Subcutaneous abdominal adipose tissue (tissue), 5 donors: ENCODE measurements at regions not wholly inside any gene's neighbourhood (a gene's known extent, or its start where the extent isn't known, plus 50 kb on each side); places are given as distances from the start of the nearest gene placed in this dataset.

Source experiments
- H3K27ac ChIP-seq: one replicate; pipeline ENCODE4 v1.7.0; 2013; ENCODE audit warnings: low read depth, mild to moderate bottlenecking, inconsistent platforms, low read length, moderate library complexity
- H3K27me3 ChIP-seq, 5 donors: one replicate each; pipeline ENCODE4 v1.7.0; 2013; ENCODE audit warnings: low read length in 5 of 5, inconsistent platforms in 1 of 5; ENCODE audit not compliant: control insufficient read depth in 5 of 5, insufficient read depth in 4 of 5
- H3K36me3 ChIP-seq, 5 donors: one replicate each; pipeline ENCODE4 v1.7.0; 2013; ENCODE audit warnings: low read length in 5 of 5; ENCODE audit not compliant: control insufficient read depth in 5 of 5, insufficient read depth in 5 of 5
- H3K4me1 ChIP-seq, 5 donors: one replicate each; pipeline ENCODE4 v1.7.0; 2013; ENCODE audit warnings: low read length in 5 of 5, mild to moderate bottlenecking in 3 of 5, moderate library complexity in 1 of 5; ENCODE audit not compliant: control insufficient read depth in 5 of 5, insufficient read depth in 5 of 5
- H3K4me3 ChIP-seq, 5 donors: one replicate each; pipeline ENCODE4 v1.7.0; 2013; ENCODE audit warnings: low read length in 5 of 5, low read depth in 1 of 5
- H3K9ac ChIP-seq, 5 donors: one replicate each; pipeline ENCODE4 v1.7.0; 2013; ENCODE audit warnings: low read length in 5 of 5, mild to moderate bottlenecking in 4 of 5, moderate library complexity in 3 of 5
- H3K9me3 ChIP-seq, 5 donors: one replicate each; pipeline ENCODE4 v1.7.0; 2013; ENCODE audit warnings: low read length in 5 of 5; ENCODE audit not compliant: control insufficient read depth in 5 of 5
- donor health status: healthy.
- donor health status: healthy.
- donor health status: healthy.
- donor health status: healthy.
- donor health status: healthy.

DNA sequence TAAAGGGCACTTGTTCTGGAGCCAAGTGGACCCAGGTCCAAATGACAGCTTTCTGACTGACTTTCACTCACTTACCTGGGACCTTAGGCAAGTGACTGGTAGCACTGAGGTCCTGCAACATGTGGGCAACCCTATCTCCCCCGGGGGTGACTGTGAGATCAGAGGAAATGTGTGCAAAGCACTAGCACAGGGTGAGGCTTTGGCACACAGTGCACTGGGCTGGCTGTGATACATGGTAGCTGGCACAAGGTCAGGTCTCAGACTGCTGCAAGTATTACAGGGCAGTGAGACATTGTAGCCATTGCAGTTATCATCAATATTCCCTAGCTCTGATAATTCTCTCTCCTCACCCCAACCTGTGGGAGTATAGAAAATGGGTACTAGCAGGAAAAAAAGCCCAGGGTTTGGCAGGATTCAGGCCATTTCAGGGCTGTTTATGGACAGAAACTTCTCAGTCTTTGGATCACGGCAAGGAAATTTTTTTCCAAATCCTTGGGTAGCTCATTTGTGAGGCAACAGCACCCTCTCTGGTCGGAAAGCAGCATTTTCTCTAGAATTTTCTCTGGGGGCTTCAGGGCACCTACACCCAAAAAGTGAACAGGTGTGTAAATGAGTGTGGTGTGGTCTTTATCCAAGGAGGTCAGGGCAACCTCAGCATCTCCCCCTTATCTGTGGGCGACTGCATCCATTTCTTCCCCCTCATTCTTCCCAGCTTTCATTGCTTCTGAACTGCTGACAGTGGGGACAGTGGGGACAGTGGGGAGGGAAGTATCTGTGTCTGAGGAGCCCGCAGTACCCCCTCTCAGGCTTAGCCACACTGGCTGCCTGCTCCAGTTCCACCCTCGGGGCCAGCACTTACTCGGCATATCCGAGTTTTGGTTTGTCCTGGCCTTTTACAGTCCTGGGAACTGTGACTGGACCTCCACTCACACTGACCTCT is 148.7 kb upstream of the PHACTR3 start:
- peaks cover 0 to 8% (median 6%) of the 10 kb centered on the region in 5 donors for H3K4me1 ChIP-seq
- peaks cover 0 to 10% (median 7%) of the 10 kb centered on the region in 5 donors for H3K9me3 ChIP-seq
- no peak overlapping the region for H3K9ac ChIP-seq
- H3K27ac ChIP-seq, result no peak overlapping the region
- H3K27me3 ChIP-seq, result peaks cover 3 to 28% (median 8%) of the 10 kb centered on the region in 5 donors
- no peaks in the 10 kb centered on the region for H3K36me3 ChIP-seq
- H3K4me3 ChIP-seq, result no peak overlapping the region

DNA sequence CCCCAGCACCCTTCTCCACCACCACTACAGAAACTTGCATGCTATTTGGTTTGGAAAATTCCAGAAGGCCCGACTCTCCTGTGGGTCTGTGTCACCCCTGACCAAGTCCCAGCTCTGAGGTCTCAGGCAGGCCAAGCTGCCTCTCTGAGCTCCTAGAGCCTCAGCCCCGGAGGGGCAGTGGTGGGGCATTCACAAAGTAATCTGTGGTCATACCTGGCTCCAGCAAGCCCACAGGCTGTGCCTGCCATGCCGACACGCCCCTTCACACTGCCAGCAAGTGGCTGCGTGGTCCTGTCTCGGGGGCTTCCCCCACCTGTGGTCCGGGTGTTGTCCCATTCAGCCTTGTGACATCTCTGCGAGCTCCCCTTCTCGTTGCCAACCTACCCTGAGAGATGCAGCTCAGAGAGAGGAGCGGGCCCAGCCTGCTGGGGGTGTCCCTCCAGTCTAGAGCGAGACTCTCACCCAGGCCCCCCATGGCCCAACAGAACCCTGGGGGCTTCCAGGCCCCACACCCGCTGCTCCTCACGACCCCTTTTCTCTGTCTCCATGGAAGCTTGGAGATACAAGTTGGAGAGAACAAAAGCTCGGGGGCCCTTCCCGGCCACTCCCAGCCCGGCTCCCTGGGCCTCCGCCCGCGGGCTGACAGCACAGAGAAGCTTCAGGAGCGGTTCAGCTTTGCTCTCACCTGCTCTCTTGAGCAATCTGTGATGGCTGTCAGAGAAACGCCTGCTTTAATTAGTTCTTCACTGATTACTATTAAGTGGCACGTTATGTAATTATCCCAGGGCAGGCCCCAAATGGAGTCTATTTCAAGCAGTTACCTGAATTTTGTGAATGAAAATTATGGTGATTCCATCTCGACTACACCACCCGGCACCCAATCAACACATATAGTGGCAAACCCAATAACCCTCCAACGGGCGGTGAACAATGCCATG is 147.7 kb upstream of the PHACTR3 start:
- Histone ChIP-seq H3K27me3 (peaks cover 8 to 35% (median 8%) of the 10 kb centered on the region in 5 donors), H3K4me1 (peaks cover 0 to 8% (median 6%) of the 10 kb centered on the region in 5 donors), H3K4me3 (no peak overlapping the region), H3K36me3 (no peaks in the 10 kb centered on the region), H3K9me3 (peaks cover 0 to 10% (median 7%) of the 10 kb centered on the region in 5 donors), H3K9ac (no peak overlapping the region), H3K27ac (no peak overlapping the region)

DNA sequence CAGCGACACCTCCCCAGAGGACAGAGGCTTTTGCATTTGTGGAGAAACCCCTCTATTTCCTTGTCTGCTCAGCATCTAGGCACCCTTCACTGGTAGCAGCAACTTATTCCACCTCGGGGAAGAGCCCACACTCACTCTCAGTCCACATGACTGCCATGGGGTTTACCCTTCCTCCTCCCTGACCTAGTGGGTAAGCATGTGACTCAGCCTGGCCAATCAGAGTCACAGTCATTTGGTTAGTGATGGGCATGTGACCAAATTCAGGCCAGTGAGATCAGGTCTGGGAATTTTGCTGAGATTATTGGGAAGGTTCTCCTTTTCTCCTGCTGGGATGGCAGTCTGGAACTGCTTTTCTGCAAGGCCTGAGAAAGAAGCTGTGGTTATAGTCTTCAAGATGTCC is 145.7 kb upstream of the PHACTR3 start:
- Histone ChIP-seq H3K9me3 (peaks cover 0 to 10% (median 7%) of the 10 kb centered on the region in 5 donors), H3K9ac (no peak overlapping the region), H3K27ac (no peak overlapping the region), H3K4me3 (no peak overlapping the region), H3K4me1 (peaks cover 0 to 8% (median 6%) of the 10 kb centered on the region in 5 donors), H3K27me3 (peaks cover 5 to 18% (median 10%) of the 10 kb centered on the region in 5 donors), H3K36me3 (no peaks in the 10 kb centered on the region)

DNA sequence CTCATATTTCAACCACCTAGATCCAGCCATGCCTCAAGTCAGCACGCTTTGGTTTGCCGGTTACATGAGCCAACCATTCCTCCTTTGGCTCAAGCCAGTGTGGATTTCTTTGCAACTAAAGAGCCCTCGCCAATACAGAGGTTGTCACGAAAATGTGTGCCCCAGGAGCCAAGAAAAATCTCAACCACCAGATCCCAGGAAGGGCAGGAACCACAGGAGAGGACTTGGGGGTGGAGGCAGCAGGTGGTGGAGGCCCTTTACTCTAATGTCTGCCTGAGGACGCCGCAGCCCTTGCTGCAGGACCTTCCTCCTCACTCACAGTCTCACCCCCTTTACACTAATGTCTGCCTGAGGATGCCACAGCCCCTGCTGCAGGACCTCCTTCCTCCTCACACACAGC is 144.8 kb upstream of the PHACTR3 start:
- H3K27ac ChIP-seq, result no peak overlapping the region
- H3K9ac ChIP-seq, result no peak overlapping the region
- no peak overlapping the region for H3K4me3 ChIP-seq
- H3K4me1 ChIP-seq, result peaks cover 0 to 8% (median 6%) of the 10 kb centered on the region in 5 donors
- peaks cover 0 to 10% (median 7%) of the 10 kb centered on the region in 5 donors for H3K9me3 ChIP-seq
- peaks cover 4 to 17% (median 10%) of the 10 kb centered on the region in 5 donors for H3K27me3 ChIP-seq
- no peaks in the 10 kb centered on the region for H3K36me3 ChIP-seq

DNA sequence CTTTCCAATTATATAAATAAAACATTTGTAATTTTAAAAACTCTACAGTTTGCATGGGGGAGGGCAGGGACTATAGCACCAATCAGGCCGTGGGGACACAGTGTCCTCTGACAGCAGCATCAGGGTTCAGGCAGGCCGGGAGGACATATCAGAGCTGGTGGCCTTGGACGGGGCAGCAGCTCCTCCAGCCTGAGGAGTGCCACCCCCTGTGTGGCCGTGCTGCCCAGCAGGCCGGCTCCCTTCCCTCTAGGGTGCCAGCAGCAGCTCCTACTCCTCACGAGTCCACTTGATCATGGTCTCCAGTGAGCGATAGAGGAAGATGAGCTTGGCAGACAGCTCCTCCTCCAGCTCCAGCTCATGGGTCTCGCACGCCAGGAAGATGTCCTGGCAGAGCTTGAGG is 144.0 kb upstream of the PHACTR3 start:
- H3K36me3 ChIP-seq, result no peaks in the 10 kb centered on the region
- H3K27me3 ChIP-seq, result peaks cover 4 to 17% (median 10%) of the 10 kb centered on the region in 5 donors
- no peak overlapping the region for H3K4me3 ChIP-seq
- H3K4me1 ChIP-seq, result peaks cover 0 to 5% (median 4%) of the 10 kb centered on the region in 5 donors
- no peak overlapping the region for H3K27ac ChIP-seq
- no peak overlapping the region for H3K9ac ChIP-seq
- peaks cover 0 to 10% (median 7%) of the 10 kb centered on the region in 5 donors for H3K9me3 ChIP-seq

DNA sequence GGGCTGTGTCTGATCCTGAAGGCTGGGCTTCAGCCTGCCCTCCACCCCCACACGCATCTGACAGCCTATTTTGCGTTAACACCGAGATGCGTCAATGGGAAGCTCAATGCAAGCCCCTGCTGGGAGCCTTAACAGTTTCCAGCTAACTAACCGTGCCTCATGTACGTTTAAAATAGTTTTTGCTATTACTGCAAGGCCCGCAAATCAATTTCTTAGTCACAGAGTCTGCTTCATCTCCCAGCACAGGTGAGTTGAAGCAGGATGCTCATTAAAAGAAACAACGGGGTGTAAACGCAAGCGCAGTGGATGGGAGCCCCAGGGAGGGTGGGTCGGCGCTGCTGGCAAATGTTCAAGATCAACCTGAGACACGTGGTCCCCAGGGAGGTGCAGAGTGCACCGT is 142.8 kb upstream of the PHACTR3 start:
- no peak overlapping the region for H3K4me3 ChIP-seq
- H3K9ac ChIP-seq, result no peak overlapping the region
- H3K27me3 ChIP-seq, result peaks cover 1 to 15% (median 10%) of the 10 kb centered on the region in 5 donors
- no peaks in the 10 kb centered on the region for H3K4me1 ChIP-seq
- no peaks in the 10 kb centered on the region for H3K36me3 ChIP-seq
- peaks cover 0 to 10% (median 7%) of the 10 kb centered on the region in 5 donors for H3K9me3 ChIP-seq
- H3K27ac ChIP-seq, result no peak overlapping the region

DNA sequence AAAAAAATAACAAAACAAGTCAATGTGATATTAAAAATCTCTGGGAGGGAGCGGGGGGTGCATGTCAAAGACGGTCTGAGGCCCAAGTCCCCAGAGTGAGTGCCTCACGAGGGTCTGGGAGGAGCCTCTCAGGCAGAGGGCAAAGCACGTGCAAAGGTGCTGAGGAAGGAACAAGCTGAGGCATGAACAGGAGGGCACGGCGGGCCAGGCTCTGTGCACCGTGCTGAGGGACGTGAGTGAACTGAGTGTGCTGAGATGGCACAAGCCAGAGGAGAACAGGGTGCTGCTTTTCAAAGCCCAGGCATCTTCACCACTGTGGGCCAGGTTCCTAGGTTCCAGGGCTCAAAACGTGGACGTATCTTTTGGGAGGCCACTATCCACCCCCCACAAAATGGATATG is 142.1 kb upstream of the PHACTR3 start:
- Histone ChIP-seq H3K27ac (no peak overlapping the region), H3K9ac (no peak overlapping the region), H3K4me1 (no peaks in the 10 kb centered on the region), H3K36me3 (no peaks in the 10 kb centered on the region), H3K27me3 (peaks cover 0 to 14% (median 8%) of the 10 kb centered on the region in 5 donors), H3K9me3 (peaks cover 0 to 10% (median 7%) of the 10 kb centered on the region in 5 donors), H3K4me3 (no peak overlapping the region)

DNA sequence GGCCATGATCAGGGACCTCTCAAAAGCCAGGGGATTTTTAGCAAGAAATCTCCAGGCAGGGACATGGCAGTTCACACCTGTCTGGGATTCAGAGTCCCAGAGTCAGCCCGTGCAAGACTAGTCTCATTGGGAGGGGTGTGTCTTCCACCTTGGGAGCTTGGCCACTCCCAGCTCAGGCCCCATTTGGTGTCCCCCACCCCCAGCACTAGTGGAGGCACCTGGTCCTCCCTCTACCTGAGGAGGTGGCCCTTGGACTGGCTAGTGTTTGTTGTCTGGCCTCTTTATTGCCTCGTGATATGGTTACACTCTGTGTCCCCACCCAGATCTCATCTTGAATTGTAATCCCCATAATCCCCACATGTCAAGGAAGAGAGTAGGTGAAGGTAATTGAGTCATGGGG is 140.8 kb upstream of the PHACTR3 start:
- no peak overlapping the region for H3K27ac ChIP-seq
- peaks cover 0 to 10% (median 6%) of the 10 kb centered on the region in 5 donors for H3K27me3 ChIP-seq
- no peaks in the 10 kb centered on the region for H3K4me1 ChIP-seq
- no peaks in the 10 kb centered on the region for H3K36me3 ChIP-seq
- H3K9me3 ChIP-seq, result peaks cover 0 to 10% (median 6%) of the 10 kb centered on the region in 5 donors
- H3K4me3 ChIP-seq, result no peak overlapping the region
- no peak overlapping the region for H3K9ac ChIP-seq

DNA sequence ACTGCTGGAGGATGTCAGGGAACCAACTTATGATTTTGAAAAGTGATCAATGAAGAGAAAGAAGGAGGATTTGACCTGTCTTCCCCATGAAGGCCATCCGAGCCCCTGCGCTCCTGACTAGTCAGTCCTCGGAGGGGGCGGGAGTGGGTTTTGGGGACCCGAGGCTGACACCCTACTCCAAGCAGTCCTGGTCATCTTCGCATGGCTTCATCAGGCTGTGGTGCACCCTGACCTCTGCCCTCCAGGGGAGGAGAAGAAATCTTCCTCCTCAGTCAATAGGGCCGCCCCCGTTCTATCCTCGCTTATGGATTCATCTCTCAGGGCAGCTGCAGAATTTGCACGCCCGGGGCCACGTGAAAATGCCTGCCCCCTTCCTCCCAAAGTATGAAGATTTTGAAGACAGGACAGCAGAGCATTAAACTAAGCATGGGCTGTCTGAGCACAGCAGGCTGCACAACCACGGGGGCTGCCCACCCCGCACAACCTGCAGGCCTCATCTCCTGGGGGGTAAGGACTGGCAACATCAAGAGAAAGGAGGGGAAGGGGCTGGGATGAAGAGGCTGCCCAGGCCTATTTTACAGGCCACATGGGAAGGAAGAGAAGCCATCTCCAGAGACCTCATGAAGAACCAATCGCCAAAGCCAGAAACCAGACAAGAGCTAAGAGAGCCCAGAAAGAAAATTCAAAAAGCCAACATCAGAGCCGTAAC is 138.1 kb upstream of the PHACTR3 start:
- no peak overlapping the region for H3K9ac ChIP-seq
- no peaks in the 10 kb centered on the region for H3K9me3 ChIP-seq
- no peak overlapping the region for H3K27ac ChIP-seq
- H3K4me1 ChIP-seq, result no peaks in the 10 kb centered on the region
- H3K27me3 ChIP-seq, result peaks cover 0 to 9% (median 5%) of the 10 kb centered on the region in 5 donors
- no peaks in the 10 kb centered on the region for H3K36me3 ChIP-seq
- H3K4me3 ChIP-seq, result no peak overlapping the region
